T1000 (cell line): ENCODE measurements at regions not wholly inside any gene's neighbourhood (a gene's known extent, or its start where the extent isn't known, plus 50 kb on each side); places are given as distances from the start of the nearest gene placed in this dataset.

Source experiments
- DNase-seq: peaks from one replicate; lab custom pipeline; 2025; ENCODE audit warnings: mixed read lengths; lab: John Stamatoyannopoulos, UW

DNA sequence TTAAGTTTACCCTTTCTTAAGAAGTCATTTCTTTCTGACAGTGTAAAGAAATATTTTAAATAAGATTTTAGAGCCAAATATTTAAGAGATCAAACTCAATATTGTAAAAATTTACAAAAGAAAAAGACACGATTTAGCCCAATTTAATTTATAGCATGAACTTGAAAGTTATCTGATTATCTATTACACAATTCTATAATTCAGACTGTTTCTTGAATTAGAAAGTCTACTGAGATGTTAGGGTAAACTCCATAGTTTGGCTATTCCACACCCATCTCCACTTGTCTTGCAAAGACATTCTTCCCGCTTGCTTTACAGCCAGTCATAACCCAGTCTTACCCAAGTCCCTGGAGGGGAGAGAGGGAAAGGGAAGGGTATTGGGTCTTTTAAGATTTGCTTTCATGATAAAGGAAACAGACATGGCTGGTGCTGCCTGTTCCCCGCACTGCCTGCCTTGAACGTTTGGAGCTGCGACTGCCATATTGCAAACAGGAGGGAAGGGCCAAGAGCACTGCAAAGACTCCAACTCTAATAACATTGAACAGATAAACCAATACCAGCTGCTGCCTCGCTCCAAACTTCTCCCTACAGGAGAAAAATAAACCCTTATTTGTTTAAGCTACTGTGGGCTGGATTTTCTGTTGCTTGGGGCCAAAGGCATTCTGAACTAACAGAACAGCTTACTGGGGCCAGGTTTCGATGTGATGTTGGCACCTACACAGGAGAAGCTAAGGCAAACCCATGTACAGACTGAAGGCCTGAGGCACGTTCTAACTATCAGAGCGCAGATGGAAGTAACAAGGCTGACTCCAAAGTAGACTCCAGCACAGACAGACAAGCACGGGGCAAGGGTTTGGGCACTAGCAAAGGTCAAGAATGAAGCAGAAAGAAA lies 552.3 kb upstream of the JARID2 start:
- no peak for DNase-seq

GRCh38 chr6:14694308-14694707 lies 551.6 kb upstream of the JARID2 start:
- DNase-seq: no peak

DNA sequence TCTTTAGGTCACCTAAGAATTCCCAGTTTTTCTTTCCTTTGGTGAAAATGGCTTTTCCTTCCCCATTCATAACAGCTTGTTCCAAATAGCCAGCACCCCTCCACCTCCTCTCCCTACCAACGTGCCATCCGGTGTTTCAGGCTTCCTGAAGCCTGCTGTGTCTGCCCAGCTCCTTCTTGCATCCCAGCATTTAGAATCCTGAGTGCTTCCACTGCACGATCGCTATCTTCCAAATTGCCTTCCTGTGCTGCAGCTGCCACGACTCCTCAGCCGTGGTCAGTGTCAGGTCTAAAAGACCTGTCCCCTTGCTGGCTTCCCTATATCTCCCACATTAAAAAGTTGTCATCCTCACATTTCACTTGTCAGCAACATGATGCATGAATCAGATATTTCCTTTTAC lies 550.3 kb upstream of the JARID2 start:
- DNase-seq: no peak

DNA sequence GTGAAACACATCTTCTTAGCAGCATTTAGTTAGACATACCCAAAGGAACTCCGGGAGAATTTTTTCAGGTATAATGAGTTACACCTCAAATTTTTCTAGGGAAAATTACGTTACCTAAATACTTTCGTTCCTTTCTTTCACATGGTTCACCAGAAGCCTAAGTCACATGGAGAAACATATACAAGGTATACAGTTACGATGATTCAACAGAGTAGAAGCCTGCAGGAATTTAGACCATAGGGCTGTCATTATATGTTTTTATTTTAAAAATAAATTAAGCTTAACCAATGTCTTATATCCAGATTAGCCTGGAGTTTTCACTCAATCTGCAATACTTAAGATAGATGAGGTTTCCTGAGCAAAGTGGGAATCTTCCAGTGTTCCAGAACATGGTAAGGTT lies 549.5 kb upstream of the JARID2 start:
- DNase-seq: no peak

DNA sequence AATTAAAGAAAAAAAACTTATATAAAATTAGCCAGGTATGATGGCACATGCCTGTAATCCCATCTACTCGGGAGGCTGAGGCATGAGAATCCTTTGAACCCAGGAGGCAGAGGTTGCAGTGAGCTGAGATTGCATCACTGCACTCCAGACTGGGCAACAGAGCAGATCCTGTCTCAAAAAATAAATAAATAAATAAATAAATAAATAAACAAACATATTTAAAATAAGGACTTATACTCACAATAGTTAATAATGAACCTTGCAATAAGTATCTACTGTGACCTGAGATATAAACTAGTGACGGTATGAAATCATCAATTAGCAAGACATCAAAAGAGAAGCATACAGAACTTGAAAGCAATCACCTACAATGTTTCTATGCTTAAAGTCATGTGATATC lies 548.4 kb upstream of the JARID2 start:
- no peak for DNase-seq

DNA sequence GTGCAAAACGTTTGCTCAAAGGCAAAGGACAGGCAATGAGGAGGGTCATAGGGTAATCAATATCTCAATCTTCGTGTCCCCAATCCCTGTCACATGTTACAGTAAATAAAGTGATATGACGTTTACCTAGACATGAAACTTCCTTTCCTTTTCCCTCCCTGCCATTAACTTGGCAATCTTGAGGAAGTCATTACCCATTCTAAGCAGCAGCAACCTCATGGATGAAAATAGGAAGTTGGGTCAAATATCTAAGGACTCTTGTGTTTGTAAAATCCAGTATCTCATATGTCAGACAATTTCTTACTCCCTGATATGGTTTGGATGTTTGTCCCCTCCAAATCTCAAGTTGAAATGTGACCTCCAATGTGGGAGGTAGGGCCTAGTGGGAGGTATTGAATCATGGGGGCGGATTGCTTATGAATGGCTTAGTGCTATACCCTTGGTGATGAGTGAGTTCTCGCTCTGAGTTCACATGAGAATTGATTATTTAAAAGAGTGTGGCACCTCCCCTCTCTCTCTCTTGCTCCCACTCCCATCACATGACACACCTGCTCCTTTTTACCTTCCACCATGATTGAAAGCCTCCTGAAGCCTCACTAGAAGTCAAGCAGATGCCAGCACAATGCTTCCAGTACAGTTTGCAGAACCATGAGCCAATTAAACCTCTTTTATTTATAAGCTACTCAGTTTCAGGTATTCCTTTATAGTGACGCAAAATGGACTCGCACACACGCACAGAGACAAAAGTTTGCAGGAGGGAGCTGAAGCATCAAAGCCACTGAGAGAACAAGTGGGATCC lies 545.9 kb upstream of the JARID2 start:
- no peak for DNase-seq

DNA sequence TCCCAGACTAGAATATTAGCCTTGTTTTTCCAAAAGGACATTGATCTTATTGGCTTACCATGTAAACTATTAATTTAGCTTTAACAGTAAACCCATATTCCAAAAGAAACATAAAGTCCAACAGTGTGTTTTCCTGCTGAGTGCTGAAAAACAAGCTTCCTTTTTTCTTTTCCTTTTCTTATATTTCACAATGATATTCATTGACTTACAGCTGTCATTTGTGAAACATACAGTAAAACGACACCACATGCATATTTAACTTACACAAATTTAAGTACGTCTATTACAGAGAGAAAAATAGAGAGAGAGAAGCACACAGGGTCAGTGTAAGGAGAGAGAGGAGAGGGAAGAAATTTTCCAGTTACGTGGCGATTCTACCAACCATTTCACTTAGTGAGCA lies 543.9 kb upstream of the JARID2 start:
- DNase-seq: no peak

DNA sequence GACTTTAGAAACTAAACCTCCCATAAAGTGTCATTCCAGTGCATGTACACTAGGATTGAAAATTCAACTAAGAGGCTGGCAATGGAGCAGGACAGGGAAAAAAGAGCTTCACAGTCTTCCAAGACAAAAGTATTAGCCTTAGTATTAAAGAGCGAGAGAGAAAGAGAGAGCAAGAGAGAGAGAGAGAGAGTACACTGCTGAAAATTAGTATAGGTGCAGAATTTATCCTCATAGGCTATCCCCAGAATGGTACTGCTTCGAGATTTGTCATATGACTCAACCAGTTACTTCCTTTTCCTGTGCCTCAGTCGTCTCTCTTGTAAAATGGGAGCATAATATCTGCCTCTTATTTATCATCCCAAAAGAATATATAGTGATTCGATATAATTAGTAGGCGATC lies 543.2 kb upstream of the JARID2 start:
- DNase-seq: no peak

- DNase-seq: no peak
Measured at GRCh38 chr6:14703586-14703985, 542.3 kb upstream of the JARID2 start.

GRCh38 chr6:14704383-14705271 lies 541.2 kb upstream of the JARID2 start:
- no peak for DNase-seq

GRCh38 chr6:14705841-14706377 lies 540.0 kb upstream of the JARID2 start:
- no peak for DNase-seq

GRCh38 chr6:14706378-14706929 lies 539.4 kb upstream of the JARID2 start:
- DNase-seq: peak; percentile 46

DNA sequence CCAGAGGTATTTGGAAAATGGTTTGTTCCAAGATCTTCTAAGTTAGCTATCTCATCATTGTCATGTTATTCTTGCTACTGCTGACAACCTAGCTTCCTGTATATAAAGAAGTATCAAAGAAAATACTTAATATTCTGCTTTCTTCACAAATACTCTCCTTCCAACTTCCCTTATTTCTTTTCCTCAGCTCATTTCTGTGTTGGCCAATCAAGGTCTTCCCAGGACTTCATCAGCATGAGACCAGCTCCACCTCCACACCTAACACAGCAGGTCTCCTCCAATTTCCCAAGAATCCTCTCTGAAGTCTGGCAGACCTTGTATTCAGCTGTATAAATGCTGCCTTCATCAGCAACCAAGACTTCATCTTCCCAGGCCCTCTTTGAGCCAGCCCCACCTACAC lies 538.6 kb upstream of the JARID2 start:
- no peak for DNase-seq

DNA sequence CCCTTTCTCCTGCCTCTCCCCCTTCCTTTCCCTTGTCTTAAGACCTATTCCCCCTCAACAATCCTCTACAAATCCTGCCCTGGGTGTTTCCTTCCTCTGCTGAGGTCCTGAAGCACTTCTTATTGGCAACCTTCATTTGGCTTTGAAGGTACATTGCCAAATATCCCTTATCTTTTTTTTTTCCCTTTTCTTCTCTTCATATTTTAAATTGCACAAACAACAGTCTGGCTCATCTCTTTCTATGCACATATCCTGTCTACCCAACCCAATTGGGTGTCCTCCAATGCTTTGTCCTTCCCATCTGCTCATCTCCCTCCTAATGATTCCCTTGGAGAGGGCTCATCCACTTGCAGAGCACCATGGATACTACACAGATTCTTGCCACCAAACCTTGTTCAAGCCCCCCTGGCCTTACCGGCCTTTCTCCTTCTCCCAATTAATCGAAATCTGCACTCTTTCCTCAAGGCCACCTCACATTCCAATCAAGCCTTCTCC lies 537.9 kb upstream of the JARID2 start:
- no peak for DNase-seq

- no peak for DNase-seq
Measured at GRCh38 chr6:14709066-14709670, 536.7 kb upstream of the JARID2 start.

GRCh38 chr6:14709900-14710299 lies 536.0 kb upstream of the JARID2 start:
- no peak for DNase-seq

GRCh38 chr6:14710421-14710820 lies 535.4 kb upstream of the JARID2 start:
- no peak for DNase-seq

DNA sequence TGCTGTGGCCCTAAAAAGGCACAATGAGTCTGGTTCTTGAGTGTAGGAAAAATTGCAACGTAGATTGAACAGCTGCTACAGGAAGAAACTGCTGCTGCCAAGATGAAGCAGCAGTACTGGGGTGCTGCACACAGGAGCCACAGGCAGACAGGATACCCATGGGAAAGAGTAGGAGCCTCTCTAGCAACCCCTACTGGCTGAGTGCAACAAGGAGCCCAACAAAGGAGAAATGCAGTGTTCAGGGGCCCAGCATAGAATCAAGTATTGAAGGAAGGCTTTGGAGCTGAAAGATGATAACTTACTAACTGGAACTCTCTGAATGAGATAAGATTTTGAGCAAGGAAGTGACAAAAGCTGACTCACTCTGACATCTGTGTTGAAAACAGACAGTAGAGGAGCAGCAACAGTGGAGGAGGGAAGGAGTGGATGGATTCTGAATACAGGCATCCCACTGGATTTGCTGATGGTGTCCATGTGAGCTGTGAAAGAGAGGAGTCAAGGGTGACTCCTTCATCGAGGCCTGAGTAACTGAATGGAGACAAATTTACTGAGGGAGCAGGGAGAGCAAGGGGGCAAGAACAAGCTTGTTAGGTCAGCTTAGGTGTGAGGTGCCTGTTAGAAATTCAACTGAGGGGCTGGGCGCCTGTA lies 534.7 kb upstream of the JARID2 start:
- DNase-seq: peak; percentile 34

DNA sequence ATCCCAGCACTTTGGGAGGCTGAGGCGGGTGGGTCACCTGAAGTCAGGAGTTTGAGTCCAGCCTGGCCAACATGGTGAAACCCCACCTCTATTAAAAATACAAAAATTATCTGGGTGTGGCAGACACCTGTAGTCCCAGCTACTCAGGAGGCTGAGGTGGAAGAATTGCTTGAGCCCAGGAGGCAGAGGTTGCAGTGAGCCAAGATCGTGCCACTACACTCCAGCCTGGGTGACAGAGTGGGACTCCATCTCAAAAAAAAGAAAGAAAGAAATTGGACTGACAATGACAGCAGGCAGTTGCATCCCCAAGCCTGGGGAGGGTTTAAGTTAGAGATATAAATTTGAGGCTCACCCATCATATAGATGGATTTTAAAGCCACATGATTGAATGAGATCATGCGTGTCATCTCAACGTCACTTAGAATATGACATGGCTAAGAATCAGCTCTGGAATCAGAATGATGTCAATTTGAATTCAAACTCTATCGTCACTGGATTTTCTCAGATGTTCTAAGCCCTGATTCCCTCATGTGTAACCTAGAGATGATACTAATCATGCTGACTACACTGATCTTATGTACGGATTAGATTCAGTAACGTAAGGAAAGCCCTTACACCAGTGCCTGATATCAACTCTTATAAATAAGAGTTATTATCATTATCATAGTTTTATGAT lies 534.0 kb upstream of the JARID2 start:
- no peak for DNase-seq
